ENCODE measurements at regions not wholly inside any gene's neighbourhood (a gene's known extent, or its start where the extent isn't known, plus 50 kb on each side); places are given as distances from the start of the nearest gene placed in this dataset.
"Not testable (repeated sequence)": the region's sequence is repeated elsewhere in the genome, so short reads cannot be mapped to it uniquely, and the experiment has no call there.

DNA sequence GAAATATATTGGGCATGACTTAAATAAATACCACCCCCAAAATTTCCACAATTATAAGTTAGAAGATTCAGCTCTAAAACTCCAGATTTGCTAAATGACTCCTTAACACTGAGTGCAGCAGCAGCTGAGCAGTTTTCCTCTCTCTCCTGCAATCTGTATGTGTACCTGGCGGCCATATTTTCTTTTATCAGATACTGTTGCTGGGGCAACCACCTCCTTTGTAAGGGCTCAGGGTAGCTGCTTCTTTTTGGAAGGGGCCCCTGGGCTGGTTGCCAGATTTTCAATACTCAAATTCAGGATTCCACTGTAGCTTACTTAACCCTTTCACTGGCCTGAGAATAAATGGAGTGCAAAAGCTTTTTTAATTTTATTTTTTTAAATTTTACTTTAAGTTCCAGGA is 197.0 kb downstream of the TAF11L14 start:
- DNase-seq: peak; percentile 85

DNA sequence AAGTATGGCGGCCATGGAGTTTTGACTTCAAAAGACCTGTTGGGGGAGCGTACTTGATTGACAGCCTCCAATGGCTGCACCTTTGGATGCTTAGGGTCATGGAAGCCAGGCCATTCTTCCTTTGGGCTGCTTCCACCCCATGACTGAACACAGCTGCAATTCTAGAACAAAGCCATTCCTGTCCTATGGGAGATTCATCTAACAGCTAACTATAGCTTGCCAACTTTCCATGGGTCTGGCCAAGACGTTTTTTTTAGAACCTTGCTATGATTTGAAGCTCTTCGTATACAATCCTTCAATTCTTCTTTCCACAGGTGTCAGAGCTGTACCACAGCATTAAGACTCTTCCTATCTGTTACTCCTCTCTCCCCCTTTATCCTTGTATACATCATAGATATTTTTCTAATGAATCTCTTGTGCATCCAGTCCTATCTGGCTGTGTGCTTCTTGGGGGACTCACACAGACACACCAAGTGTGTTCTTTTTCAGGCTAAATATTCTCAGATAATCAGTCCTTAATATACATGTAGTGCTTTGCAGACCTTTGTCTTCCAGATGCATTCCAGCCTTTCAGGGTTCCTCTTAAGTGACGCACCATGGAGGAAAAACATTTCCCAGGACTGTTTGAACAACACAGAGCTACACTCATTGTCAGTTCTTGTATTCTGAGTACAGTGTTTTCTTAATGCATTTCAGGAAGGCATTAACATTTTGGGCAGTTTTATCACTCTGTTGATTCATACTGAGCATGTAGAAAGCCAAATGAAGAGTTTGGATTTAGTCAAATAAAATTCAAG is 198.9 kb downstream of the TAF11L14 start:
- DNase-seq: no peak

DNA sequence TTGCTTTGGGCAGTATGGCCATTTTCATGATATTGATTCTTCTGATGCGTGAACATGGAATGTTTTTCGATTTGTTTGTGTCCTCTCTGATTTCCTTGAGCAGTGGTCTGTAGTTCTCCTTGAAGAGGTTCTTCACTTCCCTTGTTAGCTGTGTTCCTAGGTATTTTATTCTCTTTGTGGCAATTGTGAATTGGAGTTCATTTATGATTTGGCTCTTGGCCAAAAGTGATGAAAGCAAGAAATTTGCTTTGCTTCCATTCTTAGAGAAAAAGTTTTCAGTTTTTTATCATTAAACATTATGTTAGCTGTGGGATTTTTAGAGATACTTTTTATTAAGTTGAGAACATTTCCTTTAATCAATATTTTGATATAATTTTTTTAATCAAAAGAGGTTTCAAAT is 203.5 kb downstream of the TAF11L14 start:
- no peak for DNase-seq

DNA sequence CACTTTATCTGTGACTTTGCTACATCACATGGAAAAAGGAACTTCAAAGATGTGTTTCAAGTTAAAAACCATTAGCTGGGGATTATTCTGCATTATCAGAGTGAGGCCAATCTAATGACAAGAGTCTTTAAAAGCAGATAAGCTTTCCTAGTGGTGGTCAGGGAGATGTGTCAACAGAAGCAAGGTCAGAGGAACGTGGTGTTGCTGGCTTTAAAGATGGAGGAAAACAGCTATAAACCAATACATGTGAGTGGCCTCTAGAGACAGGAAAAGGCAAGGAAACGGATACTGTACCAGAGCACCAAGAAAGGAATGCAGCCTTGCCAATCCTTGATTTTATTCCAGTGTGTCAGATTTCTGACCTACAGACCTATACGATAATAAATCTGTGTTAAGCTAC is 204.2 kb downstream of the TAF11L14 start:
- no peak for DNase-seq

DNA sequence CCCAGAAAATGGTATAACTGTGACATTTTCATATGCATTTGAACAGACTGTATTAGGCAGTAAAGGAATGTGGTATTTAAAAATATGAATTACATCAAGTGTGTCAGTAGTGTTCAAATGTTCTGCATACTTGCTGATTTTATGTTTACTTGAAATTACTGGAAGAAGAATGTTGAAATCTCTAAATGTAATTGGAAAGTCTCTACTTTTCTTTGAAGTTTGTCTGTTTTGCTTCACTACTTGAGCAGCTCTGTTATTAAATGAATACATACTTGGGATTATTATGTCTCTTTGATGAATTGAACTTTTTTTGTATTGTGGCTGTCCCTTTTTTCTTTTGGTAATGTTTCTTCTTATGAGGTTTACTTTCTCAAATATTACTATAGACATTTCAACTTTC is 205.6 kb downstream of the TAF11L14 start:
- no peak for DNase-seq

- DNase-seq: peak; percentile 64
Measured at GRCh38 chr5:17846496-17846895, 212.2 kb downstream of the TAF11L14 start.

GRCh38 chr5:17847286-17847685 is 213.0 kb downstream of the TAF11L14 start:
- DNase-seq: no peak

- DNase-seq: no peak
Measured at GRCh38 chr5:17852111-17852510, 217.9 kb downstream of the TAF11L14 start.

GRCh38 chr5:17852740-17853139 is 218.5 kb downstream of the TAF11L14 start:
- DNase-seq: no peak

- no peak for DNase-seq
Measured at GRCh38 chr5:17854901-17855300, 220.6 kb downstream of the TAF11L14 start.

- DNase-seq: no peak
Measured at GRCh38 chr5:17860660-17861315, 226.5 kb downstream of the TAF11L14 start.

DNA sequence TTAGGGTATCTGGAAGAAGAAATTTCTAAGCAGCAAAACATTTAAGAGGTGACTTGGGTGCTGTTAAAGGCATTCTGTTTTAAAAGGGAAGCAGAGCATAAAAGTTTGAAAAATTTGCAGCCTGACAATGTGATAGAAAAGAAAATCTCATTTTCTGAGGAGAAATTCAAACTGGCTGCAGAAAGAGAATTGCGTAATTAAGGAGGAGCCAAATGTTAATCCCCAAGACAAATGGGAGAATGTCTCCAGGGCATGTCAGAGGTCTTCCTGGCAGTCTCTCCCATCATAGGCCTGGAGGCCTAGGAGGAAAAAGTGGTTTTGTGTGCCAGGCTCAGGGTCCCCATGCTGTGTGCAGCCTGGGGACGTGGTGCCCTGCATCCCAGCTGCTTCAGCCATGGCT is 230.6 kb downstream of the TAF11L14 start:
- DNase-seq: not testable (repeated sequence)

DNA sequence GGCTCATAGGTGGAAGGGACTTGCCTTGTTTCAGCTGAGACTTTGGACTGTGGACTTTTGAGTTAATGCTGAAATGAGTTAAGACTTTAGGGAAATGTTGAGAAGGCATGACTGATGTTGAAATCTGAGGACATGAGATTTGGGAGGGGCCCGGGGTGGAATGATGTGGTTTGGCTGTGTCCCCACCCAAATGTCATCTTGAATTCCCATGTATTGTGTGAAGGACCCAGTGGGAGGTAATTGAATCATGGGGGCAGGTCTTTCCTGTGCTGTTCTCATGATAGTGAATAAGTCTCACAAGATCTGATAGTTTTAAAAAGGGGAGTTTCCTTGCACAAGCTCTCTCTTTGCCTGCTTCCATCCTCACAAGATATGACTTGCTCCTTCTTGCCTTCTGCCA is 231.7 kb downstream of the TAF11L14 start:
- DNase-seq: not testable (repeated sequence)

DNA sequence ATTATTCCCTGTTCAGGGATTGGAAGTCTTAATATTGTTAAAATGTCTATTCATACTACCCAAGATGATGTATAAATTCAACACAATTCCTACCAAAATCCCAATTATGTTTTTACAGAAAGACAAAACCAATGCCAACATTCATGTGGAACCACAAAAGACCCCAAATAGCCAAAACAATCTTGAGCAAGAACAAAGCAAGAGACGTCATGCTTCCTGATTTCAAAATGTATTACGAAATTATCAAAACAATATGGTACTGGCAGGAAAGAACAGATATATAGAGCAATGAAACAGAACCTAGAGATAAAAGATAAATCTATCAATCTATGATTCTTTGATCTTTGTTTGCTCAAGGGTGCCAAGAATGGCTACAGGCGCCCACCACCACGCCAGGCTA is 237.9 kb downstream of the TAF11L14 start:
- no peak for DNase-seq

- DNase-seq: no peak
Measured at GRCh38 chr5:17878541-17878940, 244.3 kb downstream of the TAF11L14 start.

DNA sequence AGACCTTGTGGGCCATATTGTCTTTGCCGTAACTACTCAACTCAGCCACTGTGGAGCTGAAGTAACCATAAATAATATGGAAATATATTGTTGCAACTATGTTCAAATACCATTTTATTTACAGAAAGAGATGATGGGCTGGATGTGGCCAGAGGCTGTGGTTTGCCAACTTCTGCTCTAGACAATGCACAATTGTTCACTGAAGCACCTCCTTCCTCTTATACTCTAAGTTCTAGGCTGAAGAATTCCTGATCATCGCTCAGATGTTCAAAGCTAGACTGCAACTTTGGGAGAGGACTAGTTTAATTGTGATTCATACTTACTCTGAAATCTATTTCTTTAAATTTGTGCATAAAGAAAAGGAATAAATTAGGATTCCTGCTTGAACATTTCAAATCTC is 245.0 kb downstream of the TAF11L14 start:
- DNase-seq: no peak

GRCh38 chr5:17880869-17881268 is 246.6 kb downstream of the TAF11L14 start:
- no peak for DNase-seq

DNA sequence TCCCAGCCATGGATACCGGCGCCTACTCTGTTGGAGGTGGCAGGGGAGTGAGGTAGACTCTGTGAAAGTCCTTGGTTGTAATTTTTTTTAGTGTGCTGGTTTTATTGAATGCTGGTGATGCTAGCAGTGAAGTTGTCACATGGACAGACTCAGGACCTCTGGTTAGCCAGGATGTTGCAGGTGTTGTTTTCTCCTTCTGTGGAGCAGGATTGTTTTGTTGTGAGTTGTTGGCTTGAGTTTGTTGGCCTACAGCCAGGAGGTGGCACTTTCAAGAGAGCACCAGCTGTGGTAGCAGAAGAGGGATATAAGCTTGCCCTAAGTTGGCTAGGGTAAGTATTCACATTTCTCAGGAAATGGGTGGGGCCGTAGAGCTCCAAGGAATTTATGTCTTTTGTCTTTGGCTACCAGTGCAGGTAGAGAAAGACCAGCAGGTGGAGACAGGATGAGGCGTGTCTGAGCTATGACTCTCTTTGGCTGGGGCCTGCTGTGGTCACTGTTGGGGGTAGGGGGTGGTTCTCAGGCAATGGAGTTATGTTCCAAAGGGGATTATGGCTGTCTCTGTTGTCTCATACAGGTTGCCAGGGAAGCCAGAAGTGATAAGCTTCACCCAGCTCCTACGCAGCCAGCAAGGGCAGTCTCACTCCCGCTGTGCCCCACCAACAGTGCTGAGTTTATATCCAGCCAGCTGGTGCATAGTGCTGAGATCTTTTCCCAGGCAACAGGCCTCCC is 248.7 kb downstream of the TAF11L14 start:
- peak; percentile 92 for DNase-seq

- DNase-seq: no peak
Measured at GRCh38 chr5:17888155-17888554, 253.9 kb downstream of the TAF11L14 start.

DNA sequence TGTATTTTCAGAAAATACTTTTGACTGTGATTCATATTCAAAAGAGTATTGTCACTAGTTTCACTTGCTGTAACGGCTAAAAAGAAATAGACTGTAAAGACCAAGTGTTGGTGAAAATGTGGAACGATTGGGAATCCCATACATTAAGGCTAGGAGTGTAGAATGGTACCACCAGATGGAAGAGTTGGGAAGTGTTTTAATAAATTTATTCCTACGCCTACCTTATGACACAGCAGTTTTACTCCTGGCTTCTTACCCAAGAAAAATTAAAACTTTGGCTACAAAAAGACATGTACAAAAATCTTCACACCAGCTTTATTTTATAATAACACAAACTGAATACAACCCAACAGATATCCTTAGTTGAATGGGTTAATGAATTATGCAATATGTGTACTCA is 256.2 kb downstream of the TAF11L14 start:
- no peak for DNase-seq

DNA sequence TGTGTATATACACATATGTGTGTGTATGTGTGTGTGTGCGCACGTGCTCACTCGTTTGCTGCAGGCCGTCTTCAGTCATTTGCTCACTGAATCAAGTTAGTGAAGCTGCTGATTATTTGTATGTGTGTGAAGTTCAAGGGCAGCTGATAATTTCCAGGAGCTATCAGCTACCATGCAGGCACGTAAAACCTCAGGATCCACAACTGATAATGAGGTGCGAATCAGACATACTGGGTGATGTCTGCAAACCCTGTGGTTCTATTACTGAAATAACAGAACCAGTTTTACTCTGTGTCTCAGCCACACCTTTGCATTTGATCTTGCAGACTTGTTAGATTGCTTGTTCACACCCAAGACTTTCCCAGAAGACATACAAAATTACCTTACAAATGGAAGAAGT is 257.6 kb downstream of the TAF11L14 start:
- DNase-seq: no peak

GRCh38 chr5:17893026-17893635 is 258.9 kb downstream of the TAF11L14 start:
- DNase-seq: no peak

DNA sequence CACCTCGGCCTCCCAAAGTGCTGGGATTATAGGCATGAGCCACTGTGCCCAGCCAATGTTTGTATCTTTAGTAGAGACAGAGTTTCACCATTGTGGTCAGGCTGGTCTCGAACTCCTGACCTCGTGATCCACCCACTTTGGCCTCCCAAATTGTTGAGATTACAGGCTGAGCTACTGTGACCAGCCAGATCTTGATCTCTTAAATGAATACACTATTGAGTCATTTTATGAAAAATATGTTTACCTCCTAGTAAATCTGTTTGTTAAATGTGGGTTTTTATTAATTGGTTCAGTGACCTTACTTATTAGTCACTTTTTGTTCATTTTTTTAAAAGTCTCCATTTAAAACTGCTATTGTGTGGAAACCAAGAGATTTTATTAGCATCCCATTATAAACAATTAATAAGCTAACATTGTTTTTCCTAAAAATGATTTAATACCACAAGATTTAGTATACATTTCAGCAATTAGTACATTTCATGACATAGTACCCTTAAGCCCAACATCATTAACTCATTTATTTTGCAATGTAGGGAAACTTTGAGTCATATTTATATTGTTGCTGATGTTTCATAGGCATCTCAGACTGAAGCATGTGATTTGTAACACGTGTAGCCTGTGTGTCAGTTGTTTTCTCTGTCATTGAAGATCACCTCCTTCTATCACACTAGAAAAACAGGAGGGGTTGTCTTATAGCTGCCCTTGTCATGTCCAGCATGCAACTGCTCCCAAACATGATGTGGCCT is 261.2 kb downstream of the TAF11L14 start:
- no peak for DNase-seq

Data from NCI-H2171 (cell line).